NOMO-1 treated with dmso at 0.1 percent for 144 hours (cell line): ENCODE measurements at regions not wholly inside any gene's neighbourhood (a gene's known extent, or its start where the extent isn't known, plus 50 kb on each side); places are given as distances from the start of the nearest gene placed in this dataset.
"Not testable (repeated sequence)": the region's sequence is repeated elsewhere in the genome, so short reads cannot be mapped to it uniquely, and the experiment has no call there.

Source experiments
- DNase-seq: peaks from one replicate; lab custom pipeline; 2025; ENCODE audit not compliant: unreplicated experiment; lab: John Stamatoyannopoulos, UW

DNA sequence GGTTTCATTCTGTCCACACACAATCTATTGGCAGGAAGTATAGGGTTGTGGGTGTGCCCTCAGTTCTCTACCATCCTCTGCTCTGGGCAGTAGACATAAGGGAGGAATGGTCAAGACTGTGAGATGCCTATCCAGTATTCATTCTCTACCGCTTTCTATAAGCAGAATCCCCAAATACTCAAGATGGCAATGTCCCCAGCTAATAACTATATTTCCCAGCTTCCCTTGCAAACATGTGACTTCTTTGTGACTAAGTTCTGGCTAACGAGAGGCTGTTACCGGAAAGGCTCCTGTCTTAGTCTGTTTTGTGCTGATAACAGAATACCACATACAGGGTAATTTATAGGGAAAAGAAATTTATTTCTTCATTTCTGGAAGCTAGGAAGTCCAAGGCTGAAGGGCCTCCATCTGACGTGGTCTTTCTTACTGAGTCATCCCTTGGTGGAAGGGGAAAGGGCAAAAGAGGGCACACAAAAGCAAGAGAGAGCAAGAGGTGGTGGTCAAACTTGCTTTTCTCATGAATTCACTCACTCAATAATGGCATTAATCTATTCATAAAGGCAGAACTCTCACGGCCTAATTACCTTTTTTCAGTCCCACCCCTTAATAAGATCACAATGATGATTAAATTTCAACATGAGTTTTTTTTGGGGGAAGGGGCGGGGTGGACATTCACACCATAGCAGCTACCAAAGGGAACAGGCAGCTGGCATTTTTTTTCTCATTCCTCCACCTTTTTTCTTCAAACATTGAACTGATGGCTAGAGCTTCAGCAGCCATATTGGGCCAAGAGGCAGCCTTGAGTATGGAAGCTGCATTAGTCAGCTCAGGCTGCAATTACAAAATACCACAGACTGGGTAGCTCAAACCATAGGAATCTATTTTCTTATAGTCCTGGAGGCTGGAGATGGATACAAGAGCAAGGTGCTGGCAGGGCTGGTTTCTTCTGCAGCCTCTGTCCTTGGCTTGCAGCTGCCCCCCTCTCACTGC lies 109.7 kb upstream of the OR9Q1 start:
- DNase-seq: no peak

DNA sequence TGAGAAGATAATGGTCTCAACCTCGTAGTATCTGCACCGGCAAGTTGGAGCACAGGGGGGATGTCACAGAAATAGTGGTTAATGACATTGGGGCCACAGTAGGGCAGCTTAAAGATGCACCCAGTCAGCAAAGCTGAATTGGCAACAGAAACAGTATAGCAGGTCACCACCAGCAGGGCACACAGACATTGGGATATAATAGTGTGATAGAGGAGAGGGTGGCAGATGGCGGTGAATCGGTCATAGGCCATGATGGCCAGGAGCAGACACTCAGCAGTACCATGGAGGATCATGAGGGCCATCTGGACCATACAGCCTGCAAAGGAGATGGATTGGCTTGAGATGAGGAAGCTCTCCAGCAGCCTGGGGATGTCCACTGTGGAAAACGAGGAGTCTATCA lies 106.0 kb upstream of the OR9Q1 start:
- no peak for DNase-seq

DNA sequence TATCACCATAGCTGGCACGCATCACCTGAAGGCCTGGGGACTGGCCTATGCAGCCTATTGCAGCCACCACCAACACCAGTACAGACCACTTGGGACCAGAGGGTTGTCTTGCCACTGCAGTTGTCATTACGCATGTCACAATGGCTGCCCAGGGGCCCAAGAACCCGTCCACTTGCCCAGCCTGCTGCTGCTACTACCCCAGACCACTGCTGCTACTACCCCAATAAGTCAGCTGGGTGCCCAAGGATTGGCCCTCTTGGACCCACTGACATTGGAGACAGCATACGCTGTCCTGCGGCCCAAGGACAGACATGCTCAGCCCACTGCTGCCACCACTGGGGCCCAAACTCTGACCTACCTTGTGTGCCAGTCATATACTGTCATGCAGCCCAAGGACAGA lies 102.7 kb upstream of the OR9Q1 start:
- DNase-seq: no peak

DNA sequence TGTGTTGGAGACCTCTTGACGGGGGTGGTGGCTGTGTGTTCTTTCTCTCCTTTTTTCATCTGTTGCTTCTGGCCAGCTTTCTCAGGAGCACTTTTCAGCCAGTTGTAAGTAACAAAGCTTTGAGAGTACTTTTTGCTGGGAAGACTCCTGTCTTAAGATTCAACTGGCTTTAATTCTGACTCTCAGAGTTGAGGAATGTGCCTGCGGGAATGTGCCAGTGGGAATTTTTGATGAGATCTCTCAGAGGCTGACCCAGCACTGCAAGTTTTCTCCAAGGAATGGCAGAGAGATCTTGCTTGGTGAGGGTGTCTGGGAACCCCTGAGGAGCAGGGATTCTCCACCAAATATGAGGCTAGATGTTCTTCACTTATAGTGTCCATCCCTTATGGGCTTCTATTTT lies 91.6 kb upstream of the OR9Q1 start:
- no peak for DNase-seq

DNA sequence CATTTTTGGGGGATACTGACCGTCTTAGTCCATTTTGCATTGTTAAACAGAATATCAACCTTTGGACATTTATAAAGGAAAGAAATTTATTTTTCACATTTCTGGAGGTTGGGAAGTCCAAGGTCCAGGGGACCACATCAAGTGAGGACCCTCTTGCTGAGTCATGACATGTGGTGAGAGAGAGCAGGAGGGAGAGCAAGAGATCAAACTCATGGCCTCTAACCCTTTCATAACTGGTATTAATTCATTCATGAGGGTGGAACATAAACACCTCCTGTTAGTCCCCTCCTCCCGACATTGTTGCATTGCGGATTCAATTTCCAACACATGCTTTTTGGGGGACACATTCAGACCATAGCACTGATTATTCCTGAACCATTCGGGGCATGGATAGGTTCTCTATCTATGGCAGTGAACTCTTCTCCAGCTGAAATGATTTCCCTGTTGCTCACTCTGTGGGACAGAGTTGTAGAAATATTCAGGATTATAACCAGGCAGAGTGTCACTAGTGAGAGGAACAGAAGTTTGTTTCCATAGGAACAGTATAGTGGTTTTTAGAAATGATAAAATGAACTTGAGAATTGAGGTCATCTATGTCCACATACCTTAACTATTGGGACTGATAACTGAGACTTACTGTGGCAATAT lies 88.2 kb upstream of the OR9Q1 start:
- no peak for DNase-seq

DNA sequence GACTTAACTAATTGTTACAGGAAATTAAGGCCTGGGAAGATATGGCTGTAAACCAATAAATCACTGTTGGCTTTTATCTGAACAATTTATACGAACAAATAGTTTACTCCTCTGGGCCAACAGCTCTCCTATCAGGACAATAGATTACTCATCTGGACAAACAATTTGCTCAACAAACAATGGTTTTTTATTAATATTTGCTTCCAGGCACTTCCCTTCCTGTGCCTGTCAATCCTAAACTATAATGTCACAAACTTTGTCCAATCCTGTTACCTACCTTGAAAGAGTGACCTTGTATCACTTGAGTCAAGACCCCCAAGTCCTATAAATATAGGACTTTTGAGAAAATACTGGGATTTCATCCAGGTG lies 87.6 kb upstream of the OR9Q1 start:
- no peak for DNase-seq

DNA sequence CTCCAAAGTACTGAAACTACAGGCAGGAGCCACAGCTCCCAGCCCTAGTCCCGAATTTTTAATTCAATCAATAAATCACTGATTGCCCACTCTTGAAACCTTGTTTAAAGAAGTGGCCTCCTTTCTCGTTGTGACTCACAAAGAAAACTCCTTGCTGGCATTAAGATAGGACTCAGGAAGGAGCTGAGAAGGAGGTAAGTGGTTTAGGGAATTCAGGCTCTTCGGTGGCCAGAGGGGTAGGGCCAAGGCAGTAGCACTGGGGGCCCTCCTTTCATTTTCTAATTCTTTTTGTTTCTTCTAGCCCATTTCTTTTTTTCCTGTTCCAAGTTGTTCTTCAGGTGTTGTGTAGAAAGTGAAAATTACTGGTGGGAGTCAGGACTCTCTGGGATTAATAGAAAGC lies 86.2 kb upstream of the OR9Q1 start:
- no peak for DNase-seq

DNA sequence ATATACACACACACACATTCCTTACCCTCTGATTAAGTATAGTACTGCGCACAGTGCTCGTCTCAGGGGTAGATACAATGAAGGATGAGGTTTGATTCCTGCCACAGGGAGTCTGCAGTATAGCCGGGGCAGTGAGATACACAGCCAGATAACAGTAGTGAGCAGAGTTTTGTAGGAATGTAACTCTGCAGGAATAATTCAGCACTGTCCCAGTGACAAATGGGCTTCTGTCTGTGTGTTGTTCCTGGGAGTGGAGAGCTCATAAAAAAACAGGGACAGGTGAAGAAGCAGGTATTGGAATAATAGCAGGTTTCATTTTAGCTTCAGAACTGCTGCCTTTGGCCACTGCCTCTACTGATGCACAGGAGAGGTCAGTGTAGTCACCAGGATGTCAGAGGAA lies 85.3 kb upstream of the OR9Q1 start:
- DNase-seq: no peak

DNA sequence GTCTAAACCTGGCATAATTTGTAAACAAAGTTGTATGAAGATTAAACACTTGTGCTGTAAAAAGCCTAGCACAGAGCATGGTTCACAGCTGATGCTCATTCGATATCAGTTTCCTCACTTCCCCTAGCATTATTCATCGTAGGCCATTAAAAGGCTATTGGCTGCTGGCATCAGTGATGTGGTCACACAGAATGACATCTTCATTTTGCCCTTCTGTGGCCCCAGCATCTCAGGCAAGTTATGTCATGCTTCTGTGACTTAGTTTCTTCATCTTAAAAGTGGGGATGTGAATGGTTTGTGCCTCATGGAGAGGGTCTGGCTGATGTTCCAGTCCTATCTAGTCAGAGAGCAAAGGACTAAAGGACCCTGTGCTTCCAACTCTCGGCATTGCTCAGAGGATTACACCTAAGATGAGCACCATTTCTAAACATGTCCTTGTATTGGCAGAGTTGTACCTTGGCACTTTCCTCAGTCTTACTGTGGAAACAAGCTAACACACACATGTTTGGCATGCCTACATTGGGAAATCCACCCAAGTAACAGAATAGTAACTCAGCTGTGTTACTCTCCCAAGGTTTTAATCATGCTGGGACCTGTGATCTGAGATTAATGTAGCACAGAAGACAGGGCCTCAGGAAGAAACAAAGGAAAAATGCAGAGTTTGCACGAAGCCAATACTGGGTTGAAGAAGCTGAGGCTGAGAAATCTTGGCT lies 83.5 kb upstream of the OR9Q1 start:
- DNase-seq: no peak

DNA sequence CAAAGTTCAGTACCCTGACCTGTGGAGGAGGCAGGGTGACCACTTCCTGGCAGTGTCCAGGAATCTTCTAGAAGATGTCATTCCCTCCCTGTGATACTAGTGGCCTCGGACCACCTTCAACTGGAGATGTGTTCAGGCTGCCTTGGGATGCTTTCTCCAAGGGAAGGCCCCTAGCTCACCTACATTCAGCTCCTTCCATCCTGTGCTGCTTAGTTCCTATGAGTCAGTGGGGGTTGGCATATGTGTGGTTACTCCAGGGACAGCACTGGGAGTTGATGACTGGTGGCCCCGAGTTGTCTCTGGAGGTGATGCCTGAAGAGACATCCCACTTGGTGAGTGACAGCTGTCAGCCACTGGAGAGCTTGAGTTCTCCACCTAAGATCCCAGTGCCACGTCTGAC lies 81.8 kb upstream of the OR9Q1 start:
- no peak for DNase-seq

DNA sequence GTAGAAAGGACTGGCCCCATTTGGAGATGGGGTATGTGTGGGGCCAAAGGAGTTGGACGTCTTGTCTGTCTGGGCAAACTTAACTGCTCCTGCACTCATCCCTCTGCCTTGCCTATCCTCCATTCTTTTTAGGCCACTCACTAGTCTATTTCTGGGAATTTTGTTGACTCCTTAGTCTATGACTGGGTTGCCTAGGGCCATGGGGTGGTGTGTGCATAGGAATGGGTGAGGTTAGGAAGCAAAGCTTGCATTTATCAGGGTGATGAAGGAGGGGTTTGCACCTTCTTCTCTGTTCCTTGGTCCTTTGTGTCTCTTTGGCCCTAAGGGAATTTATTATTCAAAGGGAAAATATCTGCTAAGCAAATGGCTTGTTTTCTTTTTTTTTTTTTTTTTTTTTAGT lies 80.9 kb upstream of the OR9Q1 start:
- no peak for DNase-seq

DNA sequence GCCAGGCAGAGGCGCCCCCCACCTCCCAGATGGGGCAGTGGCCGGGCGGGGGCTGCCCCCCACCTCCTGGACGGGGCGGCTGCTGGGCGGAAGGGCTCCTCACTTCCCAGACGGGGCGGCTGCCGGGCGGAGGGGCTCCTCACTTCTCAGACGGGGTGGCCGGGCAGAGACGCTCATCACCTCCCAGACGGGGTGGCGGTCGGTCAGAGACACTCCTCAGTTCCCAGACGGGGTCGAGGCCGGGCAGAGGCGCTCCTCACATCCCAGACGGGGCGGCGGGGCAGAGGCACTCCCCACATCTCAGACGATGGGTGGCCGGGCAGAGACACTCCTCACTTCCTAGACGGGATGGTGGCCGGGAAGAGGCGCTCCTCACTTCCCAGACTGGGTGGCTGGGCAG lies 79.9 kb upstream of the OR9Q1 start:
- DNase-seq: not testable (repeated sequence)

DNA sequence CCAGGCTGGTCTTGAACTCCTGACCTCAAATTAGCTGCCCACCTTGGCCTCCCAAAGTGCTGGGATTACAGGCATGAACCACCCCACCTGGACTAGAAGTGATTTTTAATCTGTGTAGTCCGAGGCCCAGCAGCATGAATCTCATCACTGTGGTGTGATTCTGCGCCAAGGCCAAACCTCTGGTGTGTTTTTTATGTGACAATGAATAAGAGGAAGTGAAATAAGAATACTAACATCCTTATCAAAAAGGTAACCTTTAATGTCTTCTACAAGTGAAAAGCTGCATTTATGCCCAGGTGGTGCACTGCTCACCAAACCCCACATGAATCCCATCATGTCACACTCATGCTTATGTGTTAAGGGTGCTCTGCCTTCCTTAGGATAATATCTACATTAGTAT lies 77.1 kb upstream of the OR9Q1 start:
- DNase-seq: no peak

DNA sequence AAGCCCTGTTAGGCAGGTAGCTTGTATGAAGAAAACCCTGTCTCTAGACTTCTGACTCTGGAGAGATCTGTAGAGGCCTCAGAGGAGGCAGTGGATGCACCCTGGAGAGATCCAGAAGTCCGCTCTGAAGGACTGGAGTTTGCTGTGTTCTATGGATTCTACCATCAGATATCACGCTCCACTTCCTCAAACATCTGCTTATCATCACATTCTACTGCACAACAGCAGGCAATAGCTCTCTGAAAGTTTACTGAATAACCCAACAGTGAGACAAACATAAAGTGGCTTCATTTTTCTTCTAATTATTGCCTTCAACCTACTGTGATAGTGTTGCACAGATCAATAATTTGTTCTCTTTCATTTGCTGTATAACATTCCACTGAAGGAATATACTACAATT lies 59.0 kb upstream of the OR9Q1 start:
- no peak for DNase-seq

DNA sequence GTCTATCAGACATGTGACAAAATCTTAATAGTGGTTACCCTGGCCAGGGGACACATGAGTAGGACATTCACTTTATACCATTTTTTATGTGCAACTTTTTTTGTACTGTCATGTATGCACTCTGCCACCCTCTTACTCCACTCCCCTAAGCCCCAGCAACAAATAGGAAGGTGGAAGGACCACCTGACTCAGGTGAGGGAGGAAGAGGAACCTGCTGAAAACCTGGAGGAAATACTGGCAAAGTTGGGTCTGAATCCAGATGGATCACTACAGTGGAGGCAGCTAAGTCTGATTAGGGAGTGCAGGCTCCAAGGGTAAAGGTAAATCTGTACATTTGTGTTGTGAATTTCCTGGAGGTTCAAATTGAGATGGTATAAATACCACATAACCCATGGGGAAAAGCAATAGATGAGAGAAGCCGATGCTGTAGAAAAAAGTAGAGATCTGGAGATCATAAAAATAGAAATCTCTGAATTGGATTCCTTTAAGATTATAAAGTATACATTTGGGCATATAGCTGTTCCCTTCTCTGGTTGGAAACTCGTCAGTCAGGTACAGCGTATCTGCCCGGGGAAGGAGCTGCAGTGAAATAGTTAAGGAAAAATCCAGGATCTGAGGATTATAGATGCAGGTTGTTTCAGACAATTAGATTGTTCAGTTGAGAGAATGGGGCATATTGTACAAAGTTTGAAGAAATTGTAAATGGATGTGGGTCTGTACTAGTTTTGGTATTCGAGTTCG lies 52.2 kb upstream of the OR9Q1 start:
- no peak for DNase-seq

DNA sequence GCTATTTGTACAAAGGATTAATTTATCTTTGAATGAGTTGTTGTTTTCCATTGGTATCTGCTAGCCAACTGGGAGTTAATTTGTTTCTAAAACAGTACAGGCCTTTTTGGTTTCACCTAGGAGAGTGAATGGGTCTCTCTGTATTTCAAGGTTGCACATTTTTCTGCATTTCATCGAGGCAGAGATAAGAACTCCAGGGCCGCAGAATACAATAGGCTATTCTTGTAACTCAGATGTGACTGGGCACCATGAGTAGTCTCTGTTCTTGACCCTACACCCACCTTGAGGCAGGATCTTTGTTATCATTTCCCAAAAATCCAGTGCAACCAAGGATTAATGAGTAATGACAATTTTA lies 51.7 kb upstream of the OR9Q1 start:
- DNase-seq: no peak
